Activated T-cell treated with anti-CD3 and anti-CD28 coated beads, Interleukin-2, amount 50 U/mL, for 24 hours (primary cell): ENCODE measurements at regions not wholly inside any gene's neighbourhood (a gene's known extent, or its start where the extent isn't known, plus 50 kb on each side); places are given as distances from the start of the nearest gene placed in this dataset.
"Not testable (repeated sequence)": the region's sequence is repeated elsewhere in the genome, so short reads cannot be mapped to it uniquely, and the experiment has no call there.

ENCODE experiments used
- DNase-seq: peaks from one replicate; pipeline ENCODE4 v3.0.0-alpha.2; 2020
- H3K27ac Mint-ChIP-seq: 2 replicates; pipeline ENCODE4 v1.8.0; 2020; ENCODE audit warnings: mild to moderate bottlenecking, mixed read lengths
- H3K27me3 Mint-ChIP-seq: 2 replicates; pipeline ENCODE4 v1.8.0; 2020; ENCODE audit warnings: mixed read lengths
- H3K36me3 Mint-ChIP-seq: 2 replicates; pipeline ENCODE4 v1.8.0; 2020; ENCODE audit warnings: low read depth, mixed read lengths
- H3K4me1 Mint-ChIP-seq: 2 replicates; pipeline ENCODE4 v1.8.0; 2020; ENCODE audit warnings: low read depth, mixed read lengths
- H3K4me3 Mint-ChIP-seq: 2 replicates; pipeline ENCODE4 v1.8.0; 2020; ENCODE audit warnings: mild to moderate bottlenecking, moderate library complexity, mixed read lengths
- H3K9me3 Mint-ChIP-seq: 2 replicates; pipeline ENCODE4 v1.8.0; 2020; ENCODE audit warnings: mixed read lengths

- no peaks in the 10 kb centered on the region for H3K9me3 Mint-ChIP-seq
- DNase-seq = no peak
- no peaks in the 10 kb centered on the region for H3K36me3 Mint-ChIP-seq
- H3K27me3 Mint-ChIP-seq = peaks cover 44% of the 10 kb centered on the region
- no peak overlapping the region for H3K4me3 Mint-ChIP-seq
- no peak overlapping the region for H3K27ac Mint-ChIP-seq
- no peaks in the 10 kb centered on the region for H3K4me1 Mint-ChIP-seq
Observed at GRCh38 chr6:802701-803100, 109.8 kb upstream of the EXOC2 start.

- H3K27ac Mint-ChIP-seq, H3K9me3 Mint-ChIP-seq, DNase-seq, H3K4me1 Mint-ChIP-seq, H3K36me3 Mint-ChIP-seq, H3K4me3 Mint-ChIP-seq: not testable (repeated sequence)
- H3K27me3 Mint-ChIP-seq = peaks cover 48% of the 10 kb centered on the region
Observed at GRCh38 chr6:802223-802622, 109.3 kb upstream of the EXOC2 start.

GRCh38 chr6:799769-800168 is 106.8 kb upstream of the EXOC2 start:
- H3K27me3 Mint-ChIP-seq = peaks cover 58% of the 10 kb centered on the region
- no peak overlapping the region for H3K27ac Mint-ChIP-seq
- no peaks in the 10 kb centered on the region for H3K9me3 Mint-ChIP-seq
- H3K4me3 Mint-ChIP-seq = no peak overlapping the region
- no peaks in the 10 kb centered on the region for H3K36me3 Mint-ChIP-seq
- H3K4me1 Mint-ChIP-seq = no peaks in the 10 kb centered on the region
- no peak for DNase-seq

- Mint-ChIP-seq H3K4me1 (no peaks in the 10 kb centered on the region), H3K4me3 (no peak overlapping the region), H3K36me3 (no peaks in the 10 kb centered on the region), H3K27me3 (peaks cover 66% of the 10 kb centered on the region), H3K27ac (no peak overlapping the region), H3K9me3 (no peaks in the 10 kb centered on the region)
- no peak for DNase-seq
Observed at GRCh38 chr6:797479-798077, 104.6 kb upstream of the EXOC2 start.

GRCh38 chr6:795046-795685 is 102.2 kb upstream of the EXOC2 start:
- Mint-ChIP-seq H3K9me3 (peaks cover 3% of the 10 kb centered on the region), H3K27ac (no peak overlapping the region), H3K36me3 (no peaks in the 10 kb centered on the region), H3K27me3 (peaks cover 72% of the 10 kb centered on the region), H3K4me1 (peaks cover 1% of the 10 kb centered on the region), H3K4me3 (no peak overlapping the region)
- DNase-seq = no peak

- peaks cover 7% of the 10 kb centered on the region for H3K4me1 Mint-ChIP-seq
- peaks cover 3% of the 10 kb centered on the region for H3K9me3 Mint-ChIP-seq
- H3K27me3 Mint-ChIP-seq = peaks cover 59% of the 10 kb centered on the region
- no peaks in the 10 kb centered on the region for H3K36me3 Mint-ChIP-seq
- no peak overlapping the region for H3K4me3 Mint-ChIP-seq
- H3K27ac Mint-ChIP-seq = no peak overlapping the region
- DNase-seq = no peak
Observed at GRCh38 chr6:793261-793660, 100.3 kb upstream of the EXOC2 start.

GRCh38 chr6:792662-793061 is 99.7 kb upstream of the EXOC2 start:
- no peaks in the 10 kb centered on the region for H3K36me3 Mint-ChIP-seq
- no peak for DNase-seq
- peaks cover 13% of the 10 kb centered on the region for H3K4me1 Mint-ChIP-seq
- peaks cover 3% of the 10 kb centered on the region for H3K9me3 Mint-ChIP-seq
- no peak overlapping the region for H3K27ac Mint-ChIP-seq
- H3K27me3 Mint-ChIP-seq = peaks cover 53% of the 10 kb centered on the region
- H3K4me3 Mint-ChIP-seq = no peak overlapping the region

GRCh38 chr6:788058-788457 is 95.1 kb upstream of the EXOC2 start:
- peak; percentile 43 for DNase-seq
- Mint-ChIP-seq H3K27me3 (peaks cover 17% of the 10 kb centered on the region), H3K36me3 (no peaks in the 10 kb centered on the region), H3K4me1 (peaks cover 24% of the 10 kb centered on the region), H3K27ac (peak overlapping the region; percentile 84), H3K9me3 (peaks cover 3% of the 10 kb centered on the region), H3K4me3 (no peak overlapping the region)

GRCh38 chr6:786946-787763 is 94.2 kb upstream of the EXOC2 start:
- Mint-ChIP-seq H3K27ac (no peak overlapping the region), H3K36me3 (no peaks in the 10 kb centered on the region), H3K9me3 (peaks cover 3% of the 10 kb centered on the region), H3K27me3 (peaks cover 17% of the 10 kb centered on the region), H3K4me1 (peaks cover 24% of the 10 kb centered on the region), H3K4me3 (no peak overlapping the region)
- no peak for DNase-seq

GRCh38 chr6:783966-784735 is 91.2 kb upstream of the EXOC2 start:
- Mint-ChIP-seq H3K27ac (no peak overlapping the region), H3K27me3 (peaks cover 8% of the 10 kb centered on the region)

GRCh38 chr6:782141-782540 is 89.2 kb upstream of the EXOC2 start:
- Mint-ChIP-seq H3K9me3 (no peaks in the 10 kb centered on the region), H3K4me3 (no peak overlapping the region), H3K27ac (no peak overlapping the region), H3K27me3 (peaks cover 15% of the 10 kb centered on the region), H3K36me3 (no peaks in the 10 kb centered on the region), H3K4me1 (peaks cover 6% of the 10 kb centered on the region)
- DNase-seq = no peak

More at GRCh38 chr6:783966-784735, 91.2 kb upstream of the EXOC2 start:
- Mint-ChIP-seq H3K36me3 (no peaks in the 10 kb centered on the region), H3K4me1 (peaks cover 18% of the 10 kb centered on the region), H3K4me3 (no peak overlapping the region), H3K9me3 (no peaks in the 10 kb centered on the region)
- DNase-seq = no peak

GRCh38 chr6:781350-781961 is 88.5 kb upstream of the EXOC2 start:
- Mint-ChIP-seq H3K4me1 (no peaks in the 10 kb centered on the region), H3K27me3 (peaks cover 15% of the 10 kb centered on the region), H3K9me3 (no peaks in the 10 kb centered on the region), H3K4me3 (no peak overlapping the region), H3K36me3 (no peaks in the 10 kb centered on the region), H3K27ac (no peak overlapping the region)
- DNase-seq = no peak

- H3K36me3 Mint-ChIP-seq = no peaks in the 10 kb centered on the region
- H3K4me3 Mint-ChIP-seq = no peak overlapping the region
- H3K4me1 Mint-ChIP-seq = no peaks in the 10 kb centered on the region
- peaks cover 19% of the 10 kb centered on the region for H3K27me3 Mint-ChIP-seq
- H3K9me3 Mint-ChIP-seq = no peaks in the 10 kb centered on the region
- no peak for DNase-seq
- no peak overlapping the region for H3K27ac Mint-ChIP-seq
Observed at GRCh38 chr6:780706-781105, 87.8 kb upstream of the EXOC2 start.

- Mint-ChIP-seq H3K36me3 (no peaks in the 10 kb centered on the region), H3K9me3 (no peaks in the 10 kb centered on the region), H3K4me3 (no peak overlapping the region), H3K27ac (no peak overlapping the region), H3K27me3 (peaks cover 31% of the 10 kb centered on the region), H3K4me1 (no peaks in the 10 kb centered on the region)
- DNase-seq = no peak
Observed at GRCh38 chr6:776951-777350, 84.0 kb upstream of the EXOC2 start.
